Endothelial cell (in vitro differentiated cells): ENCODE measurements at regions not wholly inside any gene's neighbourhood (a gene's known extent, or its start where the extent isn't known, plus 50 kb on each side); places are given as distances from the start of the nearest gene placed in this dataset.
"Not testable (repeated sequence)": the region's sequence is repeated elsewhere in the genome, so short reads cannot be mapped to it uniquely, and the experiment has no call there.

ENCODE experiments used
- DNase-seq: peaks from one replicate; pipeline ENCODE4 v3.0.0; 2021; ENCODE audit warnings: low spot score
- H3K27ac Mint-ChIP-seq: one replicate; pipeline ENCODE4 v1.8.0; 2021; ENCODE audit warnings: mixed read lengths, inconsistent platforms; ENCODE audit not compliant: unreplicated experiment
- H3K27me3 Mint-ChIP-seq: one replicate; pipeline ENCODE4 v1.8.0; 2021; ENCODE audit warnings: mild to moderate bottlenecking, moderate library complexity, mixed read lengths, inconsistent platforms; ENCODE audit not compliant: unreplicated experiment
- H3K36me3 Mint-ChIP-seq: one replicate; pipeline ENCODE4 v1.8.0; 2021; ENCODE audit warnings: mild to moderate bottlenecking, low read depth, mixed read lengths, inconsistent platforms; ENCODE audit not compliant: unreplicated experiment
- H3K4me1 Mint-ChIP-seq: one replicate; pipeline ENCODE4 v1.8.0; 2021; ENCODE audit warnings: mild to moderate bottlenecking, mixed read lengths, inconsistent platforms; ENCODE audit not compliant: unreplicated experiment
- H3K4me3 Mint-ChIP-seq: one replicate; pipeline ENCODE4 v1.8.0; 2021; ENCODE audit warnings: mild to moderate bottlenecking, mixed read lengths, inconsistent platforms; ENCODE audit not compliant: unreplicated experiment
- H3K9me3 Mint-ChIP-seq: one replicate; pipeline ENCODE4 v1.8.0; 2021; ENCODE audit warnings: mixed read lengths, inconsistent platforms; ENCODE audit not compliant: unreplicated experiment
- CTCF ChIP-seq: fragments of 200-600 bp; sonication (generic); IDR thresholded peaks from one replicate; pipeline ENCODE4 v1.5.0; 2021; ENCODE audit warnings: antibody characterized with exemption; ENCODE audit not compliant: unreplicated experiment

DNA sequence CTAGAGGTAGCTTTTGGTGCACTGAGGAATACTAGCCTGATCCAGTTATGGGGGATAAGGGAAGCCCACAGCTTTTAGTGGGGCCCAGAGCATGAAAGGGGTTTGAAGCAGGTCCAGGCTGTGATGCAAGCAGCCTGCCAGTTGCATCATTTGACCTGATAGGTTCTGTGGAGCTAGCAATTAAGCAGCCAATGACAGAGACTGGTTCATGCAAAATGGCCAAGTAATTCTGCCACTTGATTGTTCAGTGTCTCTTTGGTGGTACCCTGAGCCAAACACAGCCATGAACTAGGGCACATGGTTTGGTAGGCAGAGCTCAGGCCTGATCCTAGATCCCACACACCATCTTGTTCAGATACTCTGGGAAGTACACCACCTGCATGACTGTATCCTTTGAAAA, 91.0 kb upstream of the PRR23C start:
- Mint-ChIP-seq H3K27ac (no peak overlapping the region), H3K36me3 (no peaks in the 10 kb centered on the region), H3K9me3 (no peaks in the 10 kb centered on the region), H3K27me3 (peaks cover 3% of the 10 kb centered on the region), H3K4me1 (no peaks in the 10 kb centered on the region), H3K4me3 (no peak overlapping the region)
- no peak for TF ChIP-seq CTCF
- DNase-seq = no peak

DNA sequence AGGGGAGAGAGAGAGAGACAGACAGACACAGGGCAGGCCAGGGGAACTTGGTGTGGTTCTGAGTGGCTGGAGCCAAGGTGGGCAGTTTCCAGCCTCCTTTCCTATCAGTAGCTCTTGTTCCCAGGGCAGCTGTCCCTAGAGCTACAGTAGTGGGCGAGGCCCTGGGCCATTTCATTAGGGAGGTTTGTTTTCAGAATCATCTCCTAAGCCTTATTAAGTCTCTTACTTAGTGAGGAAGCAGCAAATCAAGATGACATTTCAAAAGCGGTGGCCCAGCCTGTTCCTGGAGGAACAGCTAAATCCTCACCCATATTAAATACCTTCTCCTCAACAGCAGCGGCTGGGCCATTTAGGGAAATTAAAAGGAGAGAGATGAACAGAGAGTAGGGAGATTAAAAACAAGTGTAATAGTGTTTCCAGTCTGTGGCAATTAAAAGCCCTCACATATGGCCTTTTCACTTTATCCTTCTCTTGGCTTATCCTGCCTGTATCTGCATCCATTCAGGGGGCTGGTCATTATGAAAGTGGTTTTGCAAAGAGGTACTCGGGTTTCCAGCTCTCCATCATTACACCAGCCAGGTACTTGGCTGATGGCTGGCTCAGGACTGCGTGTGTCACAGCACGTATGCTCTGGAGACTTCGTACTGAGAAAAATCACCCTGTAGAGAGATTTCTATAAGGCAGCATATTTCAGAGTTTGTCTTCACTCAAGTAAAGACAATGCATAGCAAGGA, 91.9 kb upstream of the PRR23C start:
- H3K27ac Mint-ChIP-seq = no peak overlapping the region
- DNase-seq = no peak
- no peaks in the 10 kb centered on the region for H3K4me1 Mint-ChIP-seq
- no peaks in the 10 kb centered on the region for H3K9me3 Mint-ChIP-seq
- no peaks in the 10 kb centered on the region for H3K36me3 Mint-ChIP-seq
- no peak for TF ChIP-seq CTCF
- H3K4me3 Mint-ChIP-seq = no peak overlapping the region
- no peaks in the 10 kb centered on the region for H3K27me3 Mint-ChIP-seq

- Mint-ChIP-seq H3K27me3 (no peaks in the 10 kb centered on the region), H3K27ac (no peak overlapping the region), H3K36me3 (no peaks in the 10 kb centered on the region), H3K4me3 (no peak overlapping the region), H3K9me3 (no peaks in the 10 kb centered on the region), H3K4me1 (no peaks in the 10 kb centered on the region)
- TF ChIP-seq CTCF = no peak
- no peak for DNase-seq
Measured at GRCh38 chr3:139140553-139140952, 95.9 kb upstream of the PRR23C start.

- not testable (repeated sequence) for H3K9me3 Mint-ChIP-seq, H3K4me3 Mint-ChIP-seq, H3K27me3 Mint-ChIP-seq, H3K4me1 Mint-ChIP-seq, H3K36me3 Mint-ChIP-seq, H3K27ac Mint-ChIP-seq, DNase-seq
Measured at GRCh38 chr3:139145980-139146379, 101.3 kb upstream of the PRR23C start.

DNA sequence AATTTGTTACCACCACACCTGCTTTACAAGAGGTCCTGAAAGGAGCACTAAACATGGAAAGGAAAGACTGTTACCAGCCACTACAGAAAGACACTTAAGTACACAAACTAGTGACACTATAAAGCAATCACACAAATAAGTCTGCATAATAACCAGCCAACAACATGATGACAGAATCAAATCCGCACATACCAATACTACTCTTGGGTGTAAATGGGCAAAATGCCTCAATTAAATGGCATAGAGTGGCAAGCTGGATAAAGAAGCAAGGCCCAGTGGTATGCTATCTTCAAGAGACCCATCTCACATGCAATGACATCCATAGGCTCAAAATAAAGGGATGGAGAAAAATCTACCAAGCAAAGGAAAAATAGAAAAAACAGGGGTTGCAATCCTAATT, 106.8 kb upstream of the PRR23C start:
- TF ChIP-seq CTCF = no peak
- Mint-ChIP-seq H3K4me3 (no peak overlapping the region), H3K27ac (no peak overlapping the region), H3K9me3 (no peaks in the 10 kb centered on the region), H3K36me3 (no peaks in the 10 kb centered on the region), H3K27me3 (no peaks in the 10 kb centered on the region), H3K4me1 (no peaks in the 10 kb centered on the region)
- DNase-seq = no peak

GRCh38 chr3:139153434-139153833, 108.7 kb upstream of the PRR23C start:
- not testable (repeated sequence) for H3K27me3 Mint-ChIP-seq, DNase-seq

More at GRCh38 chr3:139153434-139153833, 108.7 kb upstream of the PRR23C start:
- H3K36me3 Mint-ChIP-seq, H3K4me1 Mint-ChIP-seq, H3K27ac Mint-ChIP-seq, H3K9me3 Mint-ChIP-seq, H3K4me3 Mint-ChIP-seq: not testable (repeated sequence)
